ENCODE measurements at regions not wholly inside any gene's neighbourhood (a gene's known extent, or its start where the extent isn't known, plus 50 kb on each side); places are given as distances from the start of the nearest gene placed in this dataset.

DNA sequence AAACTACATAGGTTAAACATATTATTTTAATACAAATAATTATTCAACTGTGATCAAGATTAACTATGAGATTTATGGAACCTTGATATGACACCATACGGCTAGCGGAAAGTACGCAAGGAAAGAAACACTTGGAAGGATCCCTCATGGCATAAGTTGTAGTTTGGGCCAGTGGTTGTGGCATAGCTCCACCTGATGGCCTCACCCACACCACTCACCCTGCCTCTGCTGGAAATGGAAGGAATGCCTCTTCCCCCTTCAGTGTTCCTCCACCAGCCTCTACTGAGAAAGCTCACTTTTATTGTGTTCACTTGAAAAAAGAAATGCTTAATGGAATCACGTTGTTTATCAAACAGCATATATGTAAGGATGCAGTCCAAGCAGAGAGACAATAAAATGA, 86.4 kb downstream of the BMP15 start:
- TF ChIP-seq, protein P1, sequence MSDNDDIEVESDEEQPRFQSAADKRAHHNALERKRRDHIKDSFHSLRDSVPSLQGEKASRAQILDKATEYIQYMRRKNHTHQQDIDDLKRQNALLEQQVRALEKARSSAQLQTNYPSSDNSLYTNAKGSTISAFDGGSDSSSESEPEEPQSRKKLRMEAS (IDR thresholded peaks at IDR 0.05; ENCODE audit: low read depth, low read length): no peak
- TF ChIP-seq ZSCAN29 (IDR thresholded peaks at IDR 0.05): no peak
- TF ChIP-seq BCL3 (IDR thresholded peaks at IDR 0.05; ENCODE audit: borderline replicate concordance, insufficient read depth, low read depth, low read length, poor library complexity, severe bottlenecking): no peak
- TF ChIP-seq POLR2A (IDR thresholded peaks at IDR 0.05; ENCODE audit: low read depth, low read length): no peak
- TF ChIP-seq TCF3 (IDR thresholded peaks at IDR 0.05; ENCODE audit: borderline replicate concordance, insufficient read depth, low read depth, low read length): no peak
- TF ChIP-seq, protein P2, sequence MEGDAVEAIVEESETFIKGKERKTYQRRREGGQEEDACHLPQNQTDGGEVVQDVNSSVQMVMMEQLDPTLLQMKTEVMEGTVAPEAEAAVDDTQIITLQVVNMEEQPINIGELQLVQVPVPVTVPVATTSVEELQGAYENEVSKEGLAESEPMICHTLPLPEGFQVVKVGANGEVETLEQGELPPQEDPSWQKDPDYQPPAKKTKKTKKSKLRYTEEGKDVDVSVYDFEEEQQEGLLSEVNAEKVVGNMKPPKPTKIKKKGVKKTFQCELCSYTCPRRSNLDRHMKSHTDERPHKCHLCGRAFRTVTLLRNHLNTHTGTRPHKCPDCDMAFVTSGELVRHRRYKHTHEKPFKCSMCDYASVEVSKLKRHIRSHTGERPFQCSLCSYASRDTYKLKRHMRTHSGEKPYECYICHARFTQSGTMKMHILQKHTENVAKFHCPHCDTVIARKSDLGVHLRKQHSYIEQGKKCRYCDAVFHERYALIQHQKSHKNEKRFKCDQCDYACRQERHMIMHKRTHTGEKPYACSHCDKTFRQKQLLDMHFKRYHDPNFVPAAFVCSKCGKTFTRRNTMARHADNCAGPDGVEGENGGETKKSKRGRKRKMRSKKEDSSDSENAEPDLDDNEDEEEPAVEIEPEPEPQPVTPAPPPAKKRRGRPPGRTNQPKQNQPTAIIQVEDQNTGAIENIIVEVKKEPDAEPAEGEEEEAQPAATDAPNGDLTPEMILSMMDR (IDR thresholded peaks at IDR 0.05 in 2 of 3, conservative IDR thresholded peaks at IDR 0.05 in 1 of 3; ENCODE audit: control insufficient read depth in 2 of 3, extremely low read depth in 1 of 3, insufficient read depth in 1 of 3, low read depth in 3 of 3, low read length in 3 of 3): no peak
- TF ChIP-seq EZH2 (IDR thresholded peaks at IDR 0.05; ENCODE audit: borderline replicate concordance, control insufficient read depth, low read depth, low read length): no peak
- TF ChIP-seq USF2 (IDR thresholded peaks at IDR 0.05; ENCODE audit: borderline replicate concordance, low read depth, low read length): no peak
- TF ChIP-seq EP300 (IDR thresholded peaks at IDR 0.05; ENCODE audit: borderline replicate concordance in 1 of 2, control insufficient read depth in 1 of 2, low read depth in 2 of 2, low read length in 2 of 2): no peak
- no peak for TF ChIP-seq RAD21 (IDR thresholded peaks at IDR 0.05; ENCODE audit: insufficient read depth, low read depth, low read length)
- TF ChIP-seq SIN3A (IDR thresholded peaks at IDR 0.05; ENCODE audit: low read depth, low read length): no peak
- TF ChIP-seq NBN (IDR thresholded peaks at IDR 0.05): no peak
- no peak for TF ChIP-seq POU2F2 (IDR thresholded peaks at IDR 0.05; ENCODE audit: borderline replicate concordance, low read depth, low read length)

Measured in GM12878 (cell line).